Progenitor cell of endocrine pancreas (in vitro differentiated cells): ENCODE measurements at regions not wholly inside any gene's neighbourhood (a gene's known extent, or its start where the extent isn't known, plus 50 kb on each side); places are given as distances from the start of the nearest gene placed in this dataset.

Experiments used
- DNase-seq: peaks from one replicate; pipeline ENCODE4 v3.0.0; 2021; ENCODE audit warnings: low spot score; ENCODE audit not compliant: unreplicated experiment
- H3K27ac Mint-ChIP-seq: 2 replicates; pipeline ENCODE4 v1.8.0; 2021; ENCODE audit warnings: mild to moderate bottlenecking, moderate library complexity, mixed read lengths
- H3K27me3 Mint-ChIP-seq: 2 replicates; pipeline ENCODE4 v1.8.0; 2021; ENCODE audit warnings: mixed read lengths
- H3K36me3 Mint-ChIP-seq: 2 replicates; pipeline ENCODE4 v1.8.0; 2022; ENCODE audit warnings: mixed read lengths; ENCODE audit not compliant: insufficient read depth
- H3K4me1 Mint-ChIP-seq: 2 replicates; pipeline ENCODE4 v1.8.0; 2021; ENCODE audit warnings: low read depth, mixed read lengths
- H3K4me3 Mint-ChIP-seq: 2 replicates; pipeline ENCODE4 v1.8.0; 2021; ENCODE audit warnings: low read depth, mild to moderate bottlenecking, moderate library complexity, mixed read lengths
- H3K9me3 Mint-ChIP-seq: 2 replicates; pipeline ENCODE4 v1.8.0; 2021; ENCODE audit warnings: low read depth, mixed read lengths
- TF ChIP-seq, protein P1 (sequence below): fragments of 200-600 bp; sonication (generic); IDR thresholded peaks from one replicate; pipeline ENCODE4 v1.5.0; 2021; ENCODE audit warnings: antibody characterized with exemption, mild to moderate bottlenecking; ENCODE audit not compliant: unreplicated experiment

DNA sequence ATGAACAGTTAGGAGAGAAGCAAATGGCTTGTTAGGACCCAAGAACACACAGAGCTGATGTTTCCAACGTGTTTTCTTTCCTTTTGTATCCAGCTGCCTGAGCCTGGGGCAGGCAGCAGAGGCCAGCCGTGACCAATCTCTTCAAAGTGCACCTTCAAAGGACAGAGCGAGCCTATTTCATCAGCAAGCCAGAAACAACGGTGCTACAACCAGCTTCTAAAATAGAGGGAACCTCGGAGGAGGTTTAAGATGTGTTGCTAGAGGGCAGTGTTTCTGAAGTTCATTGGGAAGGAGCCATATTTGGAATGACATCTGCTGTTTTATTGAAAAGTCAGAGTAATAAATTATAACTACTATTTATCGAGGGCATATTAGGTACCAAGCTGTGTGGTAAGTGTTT lies 56.2 kb upstream of the RFC3 start:
- TF ChIP-seq, protein P1, sequence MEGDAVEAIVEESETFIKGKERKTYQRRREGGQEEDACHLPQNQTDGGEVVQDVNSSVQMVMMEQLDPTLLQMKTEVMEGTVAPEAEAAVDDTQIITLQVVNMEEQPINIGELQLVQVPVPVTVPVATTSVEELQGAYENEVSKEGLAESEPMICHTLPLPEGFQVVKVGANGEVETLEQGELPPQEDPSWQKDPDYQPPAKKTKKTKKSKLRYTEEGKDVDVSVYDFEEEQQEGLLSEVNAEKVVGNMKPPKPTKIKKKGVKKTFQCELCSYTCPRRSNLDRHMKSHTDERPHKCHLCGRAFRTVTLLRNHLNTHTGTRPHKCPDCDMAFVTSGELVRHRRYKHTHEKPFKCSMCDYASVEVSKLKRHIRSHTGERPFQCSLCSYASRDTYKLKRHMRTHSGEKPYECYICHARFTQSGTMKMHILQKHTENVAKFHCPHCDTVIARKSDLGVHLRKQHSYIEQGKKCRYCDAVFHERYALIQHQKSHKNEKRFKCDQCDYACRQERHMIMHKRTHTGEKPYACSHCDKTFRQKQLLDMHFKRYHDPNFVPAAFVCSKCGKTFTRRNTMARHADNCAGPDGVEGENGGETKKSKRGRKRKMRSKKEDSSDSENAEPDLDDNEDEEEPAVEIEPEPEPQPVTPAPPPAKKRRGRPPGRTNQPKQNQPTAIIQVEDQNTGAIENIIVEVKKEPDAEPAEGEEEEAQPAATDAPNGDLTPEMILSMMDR, result no peak
- Mint-ChIP-seq H3K27me3 (no peaks in the 10 kb centered on the region), H3K27ac (peak overlapping the region; percentile 81), H3K36me3 (no peaks in the 10 kb centered on the region), H3K9me3 (peaks cover 3% of the 10 kb centered on the region), H3K4me3 (no peak overlapping the region), H3K4me1 (peaks cover 1% of the 10 kb centered on the region)
- no peak for DNase-seq

DNA sequence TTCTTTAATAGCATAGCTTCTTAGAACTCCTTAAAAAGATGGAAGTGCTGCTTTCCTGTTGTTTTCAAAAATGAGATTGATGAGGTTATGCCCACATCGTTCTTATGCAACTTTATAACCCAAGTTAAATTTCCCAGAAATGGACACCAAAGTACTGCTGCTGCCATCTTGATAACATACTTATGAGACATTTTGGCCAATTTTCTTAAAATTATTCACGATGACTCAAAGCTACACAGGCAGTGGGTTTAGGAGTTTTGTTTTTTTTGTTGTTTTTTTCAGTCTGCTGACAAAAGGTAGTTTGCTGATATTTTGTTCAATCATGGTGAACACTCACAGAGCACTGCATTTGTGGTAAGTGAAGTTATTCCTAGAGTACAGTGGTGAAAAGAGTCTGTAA lies 54.9 kb upstream of the RFC3 start:
- TF ChIP-seq, protein P1, result no peak
- Mint-ChIP-seq H3K9me3 (peaks cover 8% of the 10 kb centered on the region), H3K27me3 (no peaks in the 10 kb centered on the region), H3K4me1 (peaks cover 1% of the 10 kb centered on the region), H3K27ac (no peak overlapping the region), H3K4me3 (no peak overlapping the region), H3K36me3 (no peaks in the 10 kb centered on the region)
- no peak for DNase-seq

DNA sequence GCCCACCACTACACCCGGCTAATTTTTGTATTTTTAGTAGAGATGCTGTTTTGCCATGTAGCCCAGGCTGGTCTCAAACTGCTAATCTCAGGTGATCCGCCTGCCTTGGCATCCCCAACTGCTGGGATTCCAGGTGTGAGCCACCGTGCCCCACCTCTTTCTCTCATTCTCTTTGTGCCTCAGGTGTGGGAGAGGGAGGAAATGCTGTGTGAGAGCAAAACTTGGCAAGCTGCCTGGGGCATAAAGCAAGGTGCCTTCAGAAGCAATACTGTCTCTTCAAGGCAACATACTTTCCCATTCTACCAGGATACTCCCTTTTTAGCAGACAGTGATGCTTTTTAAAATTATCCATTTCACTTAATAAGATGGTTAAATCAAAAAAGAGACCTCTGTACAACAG lies 53.2 kb upstream of the RFC3 start:
- no peak overlapping the region for H3K27ac Mint-ChIP-seq
- DNase-seq, result no peak
- H3K4me1 Mint-ChIP-seq, result peaks cover 1% of the 10 kb centered on the region
- no peak overlapping the region for H3K4me3 Mint-ChIP-seq
- H3K36me3 Mint-ChIP-seq, result no peaks in the 10 kb centered on the region
- H3K9me3 Mint-ChIP-seq, result peaks cover 8% of the 10 kb centered on the region
- TF ChIP-seq, protein P1, result no peak
- no peaks in the 10 kb centered on the region for H3K27me3 Mint-ChIP-seq

DNA sequence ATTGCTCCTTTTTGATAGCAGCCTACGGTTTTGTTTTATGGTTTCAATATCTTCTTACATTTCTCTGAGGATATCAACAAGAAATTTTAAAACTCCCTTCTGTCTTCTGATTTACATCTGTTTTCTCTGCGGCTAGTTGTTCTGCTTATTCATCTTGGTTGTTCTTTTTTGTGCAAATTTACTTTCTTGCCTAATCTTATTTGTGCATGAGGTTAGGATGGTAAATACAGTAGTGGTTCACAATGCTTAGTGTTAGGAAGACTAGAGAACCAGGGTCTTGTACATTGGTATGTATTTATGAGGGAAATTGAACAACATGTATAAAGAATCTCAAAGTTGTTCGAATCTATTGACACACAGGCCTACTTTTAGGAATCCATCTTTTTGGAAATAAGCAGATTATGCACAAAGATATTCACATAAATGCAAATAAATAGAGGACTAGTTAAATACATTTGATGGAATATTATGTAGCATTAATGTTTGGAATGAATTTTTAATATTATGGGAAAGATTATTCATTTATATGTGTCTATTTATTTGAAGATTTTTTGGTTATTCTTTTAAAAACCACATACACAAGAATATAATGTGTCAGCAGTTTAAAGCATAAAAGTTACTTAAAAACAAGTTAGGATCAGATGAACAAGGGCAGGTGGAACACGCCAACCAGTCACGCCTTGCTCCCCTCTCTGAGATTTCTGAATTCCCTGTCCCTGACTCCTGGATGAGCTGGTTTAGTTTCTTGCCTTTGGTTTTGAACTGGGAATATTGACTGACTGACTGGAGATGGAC lies 51.4 kb upstream of the RFC3 start:
- Mint-ChIP-seq H3K27me3 (no peaks in the 10 kb centered on the region), H3K4me3 (no peak overlapping the region), H3K27ac (no peak overlapping the region)

DNA sequence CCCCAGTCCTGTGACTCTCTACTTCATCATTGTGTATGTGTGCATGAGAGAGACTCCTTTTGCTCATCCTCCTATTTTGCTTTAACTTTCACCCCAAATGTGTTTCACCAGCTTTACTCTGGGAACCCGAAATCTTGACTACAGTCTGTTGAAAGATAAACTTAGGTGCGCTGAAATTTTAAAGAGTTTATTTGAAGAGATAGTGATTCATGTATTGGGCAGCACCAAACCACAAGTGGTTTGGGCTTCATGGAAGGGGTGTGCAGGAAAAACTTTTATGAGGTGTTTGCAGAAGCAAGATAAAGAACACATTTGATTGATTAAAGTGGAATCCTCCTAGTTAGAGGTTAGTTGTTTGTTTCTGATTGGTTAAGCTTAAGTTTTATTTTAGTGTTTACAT lies 50.8 kb upstream of the RFC3 start:
- Mint-ChIP-seq H3K36me3 (no peaks in the 10 kb centered on the region), H3K4me1 (peaks cover 1% of the 10 kb centered on the region), H3K9me3 (peaks cover 8% of the 10 kb centered on the region), H3K27ac (no peak overlapping the region), H3K27me3 (no peaks in the 10 kb centered on the region), H3K4me3 (no peak overlapping the region)
- TF ChIP-seq, protein P1, result no peak
- no peak for DNase-seq

More for the DNA sequence above, 51.4 kb upstream of the RFC3 start:
- Mint-ChIP-seq H3K9me3 (peaks cover 8% of the 10 kb centered on the region), H3K4me1 (peaks cover 1% of the 10 kb centered on the region), H3K36me3 (no peaks in the 10 kb centered on the region)
- DNase-seq, result no peak
- TF ChIP-seq, protein P1, result no peak
